Skeletal muscle satellite cell (primary cell): ENCODE measurements at regions not wholly inside any gene's neighbourhood (a gene's known extent, or its start where the extent isn't known, plus 50 kb on each side); places are given as distances from the start of the nearest gene placed in this dataset.
"Not testable (repeated sequence)": the region's sequence is repeated elsewhere in the genome, so short reads cannot be mapped to it uniquely, and the experiment has no call there.

Experiments
- H3K27me3 ChIP-seq: 2 replicates; pipeline ENCODE4 v1.7.0; 2013; ENCODE audit warnings: low read length; ENCODE audit not compliant: control insufficient read depth, insufficient read depth
- H3K36me3 ChIP-seq: 2 replicates; pipeline ENCODE4 v1.7.0; 2013; ENCODE audit warnings: mild to moderate bottlenecking, control low read depth, low read length; ENCODE audit not compliant: insufficient read depth
- H3K4me1 ChIP-seq: 2 replicates; pipeline ENCODE4 v1.7.0; 2013; ENCODE audit warnings: low read length; ENCODE audit not compliant: control insufficient read depth, insufficient read depth
- H3K4me2 ChIP-seq: 2 replicates; pipeline ENCODE4 v1.7.0; 2013; ENCODE audit warnings: mild to moderate bottlenecking, low read length
- H3K4me3 ChIP-seq: 2 replicates; pipeline ENCODE4 v1.7.0; 2013; ENCODE audit warnings: low read length
- H3K9ac ChIP-seq: 2 replicates; pipeline ENCODE4 v1.7.0; 2013; ENCODE audit warnings: mild to moderate bottlenecking, low read depth, low read length, moderate library complexity
- H3K9me3 ChIP-seq: replicated peaks from 2 replicates; pipeline ENCODE4 v1.7.0; 2013; ENCODE audit warnings: mild to moderate bottlenecking, control low read depth, low read length

GRCh38 chr14:106177266-106178246, 651.2 kb downstream of the TMEM121 start:
- not testable (repeated sequence) for H3K9ac ChIP-seq, H3K4me3 ChIP-seq, H3K27me3 ChIP-seq, H3K4me1 ChIP-seq, H3K36me3 ChIP-seq, H3K4me2 ChIP-seq, H3K9me3 ChIP-seq

GRCh38 chr14:106179761-106180160, 653.4 kb downstream of the TMEM121 start:
- no peak overlapping the region for H3K4me2 ChIP-seq
- H3K27me3 ChIP-seq: no peaks in the 10 kb centered on the region
- no peak overlapping the region for H3K9ac ChIP-seq
- no peaks in the 10 kb centered on the region for H3K9me3 ChIP-seq
- H3K4me3 ChIP-seq: no peak overlapping the region
- no peaks in the 10 kb centered on the region for H3K36me3 ChIP-seq
- no peaks in the 10 kb centered on the region for H3K4me1 ChIP-seq

GRCh38 chr14:106184771-106185170, 658.4 kb downstream of the TMEM121 start:
- not testable (repeated sequence) for H3K4me2 ChIP-seq, H3K36me3 ChIP-seq, H3K9me3 ChIP-seq, H3K4me3 ChIP-seq, H3K4me1 ChIP-seq, H3K9ac ChIP-seq, H3K27me3 ChIP-seq

DNA sequence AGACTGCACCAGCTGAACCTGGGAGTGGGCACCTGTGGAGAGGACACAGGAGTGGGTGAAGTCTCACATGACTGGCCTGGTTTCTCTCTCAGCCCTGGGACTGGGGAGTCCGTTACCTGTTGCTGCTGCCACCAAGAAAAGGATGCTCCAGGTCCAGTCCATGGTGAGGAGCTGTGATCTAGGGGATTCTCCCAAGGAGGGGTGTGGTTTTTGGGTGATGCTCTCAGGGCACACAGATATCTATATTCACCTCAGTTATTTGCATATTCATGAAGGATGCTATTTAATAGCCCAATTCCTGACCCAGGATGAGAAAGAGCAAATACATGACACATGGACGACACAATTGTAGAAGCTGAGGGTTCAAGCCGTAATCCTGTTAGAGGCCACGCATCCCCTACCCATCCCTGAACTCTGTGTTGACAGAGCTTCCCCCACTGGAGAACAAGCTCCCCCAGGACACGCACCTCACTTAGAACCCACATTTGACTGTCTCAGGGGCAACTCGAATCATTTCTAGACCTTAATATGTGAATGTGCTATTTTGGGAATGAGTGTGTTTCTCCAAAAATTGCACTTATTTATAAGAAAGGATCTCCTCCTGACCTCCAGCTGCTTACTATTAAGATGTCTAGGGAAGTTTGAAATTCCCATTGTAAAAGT, 658.9 kb downstream of the TMEM121 start:
- H3K4me3 ChIP-seq, H3K4me1 ChIP-seq, H3K4me2 ChIP-seq, H3K36me3 ChIP-seq, H3K27me3 ChIP-seq, H3K9ac ChIP-seq, H3K9me3 ChIP-seq: not testable (repeated sequence)

DNA sequence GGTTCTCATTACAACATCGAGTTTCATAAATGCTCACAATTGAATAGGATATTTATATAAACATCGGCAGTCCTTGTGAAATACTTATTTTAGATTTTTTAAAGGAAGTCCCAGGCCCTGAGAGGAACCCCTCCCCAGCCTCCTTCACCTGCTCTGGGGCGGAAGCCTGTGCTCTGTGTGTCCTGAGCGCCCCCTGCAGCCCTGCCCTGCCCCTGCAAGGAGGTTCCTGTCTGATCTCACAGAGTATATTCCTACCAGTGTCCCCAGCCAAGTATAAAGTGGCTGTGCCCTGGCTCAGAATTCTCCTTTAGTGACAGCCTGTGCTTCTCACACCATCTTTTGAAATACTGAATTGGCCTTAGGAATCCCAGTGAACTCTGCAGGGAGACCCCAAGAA, 659.5 kb downstream of the TMEM121 start:
- no peak overlapping the region for H3K9ac ChIP-seq
- H3K36me3 ChIP-seq: no peaks in the 10 kb centered on the region
- H3K9me3 ChIP-seq: no peaks in the 10 kb centered on the region
- H3K4me3 ChIP-seq: no peak overlapping the region
- H3K4me2 ChIP-seq: no peak overlapping the region
- H3K27me3 ChIP-seq: no peaks in the 10 kb centered on the region
- H3K4me1 ChIP-seq: no peaks in the 10 kb centered on the region

DNA sequence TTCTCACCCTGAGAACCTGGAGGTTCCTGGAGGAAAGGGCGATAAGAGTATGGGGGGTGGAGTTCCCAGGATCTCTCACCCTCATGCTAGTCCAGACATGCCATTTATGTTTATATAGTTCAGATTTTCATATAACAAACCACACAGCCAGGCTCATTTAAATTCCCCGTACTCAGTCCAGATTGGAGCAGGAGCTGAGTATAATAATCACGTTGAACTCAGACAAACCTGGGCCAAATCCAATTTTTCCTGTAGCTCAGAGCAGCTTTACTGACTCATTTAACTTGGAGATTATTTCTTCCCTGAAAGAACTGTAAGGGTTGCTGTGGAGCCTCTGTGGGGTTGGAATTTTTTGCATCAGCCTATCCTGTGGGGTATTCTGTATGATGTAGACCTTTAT, 660.8 kb downstream of the TMEM121 start:
- Histone ChIP-seq H3K4me1 (no peaks in the 10 kb centered on the region), H3K36me3 (no peaks in the 10 kb centered on the region), H3K9ac (no peak overlapping the region), H3K4me3 (no peak overlapping the region), H3K27me3 (no peaks in the 10 kb centered on the region), H3K4me2 (no peak overlapping the region), H3K9me3 (no peaks in the 10 kb centered on the region)

DNA sequence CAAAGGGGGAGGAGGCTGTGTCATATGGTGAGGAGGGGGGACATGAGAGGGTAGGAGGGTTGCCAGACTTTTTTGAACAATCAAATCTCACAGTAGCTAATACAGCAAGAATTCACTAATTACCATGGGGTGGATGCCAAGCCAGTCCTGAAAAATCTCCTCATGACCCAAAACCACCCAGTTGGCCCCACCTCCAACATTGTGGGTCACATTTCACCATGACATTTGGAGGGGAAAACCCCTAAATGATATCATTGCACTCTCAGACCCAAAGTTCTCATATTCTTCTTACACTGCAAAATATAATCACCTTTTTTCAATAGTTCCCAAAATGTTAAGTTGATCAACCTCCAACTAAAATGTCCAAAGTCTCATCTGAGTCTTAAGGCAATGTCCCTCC, 666.3 kb downstream of the TMEM121 start:
- H3K4me2 ChIP-seq, H3K4me3 ChIP-seq, H3K4me1 ChIP-seq, H3K27me3 ChIP-seq, H3K9ac ChIP-seq, H3K9me3 ChIP-seq, H3K36me3 ChIP-seq: not testable (repeated sequence)

- not testable (repeated sequence) for H3K36me3 ChIP-seq, H3K27me3 ChIP-seq, H3K4me1 ChIP-seq, H3K4me2 ChIP-seq, H3K9me3 ChIP-seq, H3K4me3 ChIP-seq, H3K9ac ChIP-seq
Observed at GRCh38 chr14:106196459-106196858, 670.1 kb downstream of the TMEM121 start.

DNA sequence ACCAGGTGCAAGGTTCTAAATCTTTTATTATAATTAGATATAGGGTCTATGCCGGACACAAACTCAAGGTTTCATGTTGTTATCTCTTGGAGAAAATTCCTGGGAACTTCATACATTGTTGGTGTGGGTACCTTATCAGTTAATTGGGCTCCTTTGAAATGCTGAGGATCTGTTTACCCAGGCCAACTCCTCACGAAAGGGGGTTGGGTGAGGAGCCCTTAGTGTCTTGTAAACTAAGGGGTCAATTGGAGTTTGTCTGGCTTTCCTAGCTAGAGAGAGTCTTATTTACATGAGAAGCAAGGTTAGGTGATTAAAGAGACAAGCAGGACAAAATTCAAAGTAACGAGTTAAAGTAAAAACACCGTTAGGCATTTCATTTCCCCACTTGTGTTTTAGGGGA, 670.9 kb downstream of the TMEM121 start:
- H3K36me3 ChIP-seq, H3K27me3 ChIP-seq, H3K9me3 ChIP-seq, H3K4me3 ChIP-seq, H3K4me1 ChIP-seq, H3K9ac ChIP-seq, H3K4me2 ChIP-seq: not testable (repeated sequence)

DNA sequence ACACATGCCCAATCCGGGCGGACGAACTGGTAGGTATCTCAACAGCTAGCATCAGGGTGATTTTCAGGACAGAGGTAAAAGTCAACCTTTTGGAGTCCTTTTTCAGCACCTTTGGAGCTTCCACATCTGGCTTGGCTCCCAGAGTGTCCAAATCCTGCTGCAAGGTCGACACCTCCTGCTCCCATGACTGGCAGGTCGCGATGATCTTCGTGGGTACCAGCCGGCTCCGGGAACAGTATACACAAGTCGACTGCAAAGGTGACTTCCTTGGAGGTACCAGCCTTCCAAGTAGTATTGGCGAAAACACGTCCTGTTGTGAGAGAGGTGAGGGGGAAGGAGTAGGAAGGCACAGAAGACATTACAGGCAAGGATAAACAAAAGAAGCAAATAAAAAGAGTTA, 672.7 kb downstream of the TMEM121 start:
- no peaks in the 10 kb centered on the region for H3K4me1 ChIP-seq
- H3K4me2 ChIP-seq: no peak overlapping the region
- no peak overlapping the region for H3K9ac ChIP-seq
- peaks cover 13% of the 10 kb centered on the region for H3K9me3 ChIP-seq
- no peaks in the 10 kb centered on the region for H3K36me3 ChIP-seq
- H3K4me3 ChIP-seq: no peak overlapping the region
- H3K27me3 ChIP-seq: no peaks in the 10 kb centered on the region

GRCh38 chr14:106200541-106201315, 674.3 kb downstream of the TMEM121 start:
- H3K4me3 ChIP-seq: no peak overlapping the region
- no peaks in the 10 kb centered on the region for H3K27me3 ChIP-seq
- H3K4me2 ChIP-seq: no peak overlapping the region
- H3K9ac ChIP-seq: no peak overlapping the region
- H3K36me3 ChIP-seq: no peaks in the 10 kb centered on the region
- H3K4me1 ChIP-seq: no peaks in the 10 kb centered on the region
- H3K9me3 ChIP-seq: peaks cover 13% of the 10 kb centered on the region
